ENCODE measurements at regions not wholly inside any gene's neighbourhood (a gene's known extent, or its start where the extent isn't known, plus 50 kb on each side); places are given as distances from the start of the nearest gene placed in this dataset.

GRCh38 chr1:58262702-58263101, 283.8 kb downstream of the OMA1 start:
- ATAC-seq = no peak
- TF ChIP-seq ISL1 (CRISPR knock-in tag; IDR thresholded peaks at IDR 0.05) = no peak

- no peak for TF ChIP-seq PATZ1 (CRISPR knock-in tag; IDR thresholded peaks at IDR 0.05; ENCODE audit: borderline replicate concordance)
- TF ChIP-seq ZFP3 (CRISPR knock-in tag; IDR thresholded peaks at IDR 0.05) = no peak
- TF ChIP-seq TSHZ2 (CRISPR knock-in tag; IDR thresholded peaks at IDR 0.05) = no peak
- TF ChIP-seq, protein P1, sequence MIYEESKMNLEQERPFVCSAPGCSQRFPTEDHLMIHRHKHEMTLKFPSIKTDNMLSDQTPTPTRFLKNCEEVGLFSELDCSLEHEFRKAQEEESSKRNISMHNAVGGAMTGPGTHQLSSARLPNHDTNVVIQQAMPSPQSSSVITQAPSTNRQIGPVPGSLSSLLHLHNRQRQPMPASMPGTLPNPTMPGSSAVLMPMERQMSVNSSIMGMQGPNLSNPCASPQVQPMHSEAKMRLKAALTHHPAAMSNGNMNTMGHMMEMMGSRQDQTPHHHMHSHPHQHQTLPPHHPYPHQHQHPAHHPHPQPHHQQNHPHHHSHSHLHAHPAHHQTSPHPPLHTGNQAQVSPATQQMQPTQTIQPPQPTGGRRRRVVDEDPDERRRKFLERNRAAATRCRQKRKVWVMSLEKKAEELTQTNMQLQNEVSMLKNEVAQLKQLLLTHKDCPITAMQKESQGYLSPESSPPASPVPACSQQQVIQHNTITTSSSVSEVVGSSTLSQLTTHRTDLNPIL (CRISPR knock-in tag; IDR thresholded peaks at IDR 0.05; ENCODE audit: low read depth) = no peak
- TF ChIP-seq ISL1 (CRISPR knock-in tag; IDR thresholded peaks at IDR 0.05) = no peak
- no peak for TF ChIP-seq OSR1 (CRISPR knock-in tag; IDR thresholded peaks at IDR 0.05)
- TF ChIP-seq TCF4 (CRISPR knock-in tag; IDR thresholded peaks at IDR 0.05; ENCODE audit: borderline replicate concordance) = no peak
- TF ChIP-seq ZNF70 (CRISPR knock-in tag; IDR thresholded peaks at IDR 0.05) = no peak
- no peak for TF ChIP-seq PPARA (CRISPR knock-in tag; IDR thresholded peaks at IDR 0.05; ENCODE audit: borderline replicate concordance)
- TF ChIP-seq GLIS3 (CRISPR knock-in tag; IDR thresholded peaks at IDR 0.05) = no peak
- TF ChIP-seq, protein P2, sequence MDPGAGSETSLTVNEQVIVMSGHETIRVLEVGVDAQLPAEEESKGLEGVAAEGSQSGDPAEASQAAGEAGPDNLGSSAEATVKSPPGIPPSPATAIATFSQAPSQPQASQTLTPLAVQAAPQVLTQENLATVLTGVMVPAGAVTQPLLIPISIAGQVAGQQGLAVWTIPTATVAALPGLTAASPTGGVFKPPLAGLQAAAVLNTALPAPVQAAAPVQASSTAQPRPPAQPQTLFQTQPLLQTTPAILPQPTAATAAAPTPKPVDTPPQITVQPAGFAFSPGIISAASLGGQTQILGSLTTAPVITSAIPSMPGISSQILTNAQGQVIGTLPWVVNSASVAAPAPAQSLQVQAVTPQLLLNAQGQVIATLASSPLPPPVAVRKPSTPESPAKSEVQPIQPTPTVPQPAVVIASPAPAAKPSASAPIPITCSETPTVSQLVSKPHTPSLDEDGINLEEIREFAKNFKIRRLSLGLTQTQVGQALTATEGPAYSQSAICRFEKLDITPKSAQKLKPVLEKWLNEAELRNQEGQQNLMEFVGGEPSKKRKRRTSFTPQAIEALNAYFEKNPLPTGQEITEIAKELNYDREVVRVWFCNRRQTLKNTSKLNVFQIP (CRISPR knock-in tag; IDR thresholded peaks at IDR 0.05; ENCODE audit: borderline replicate concordance, low read depth) = no peak
- TF ChIP-seq ZC3H10 (CRISPR knock-in tag; IDR thresholded peaks at IDR 0.05) = no peak
- no peak for TF ChIP-seq ESRRG (CRISPR knock-in tag; IDR thresholded peaks at IDR 0.05)
- no peak for TF ChIP-seq CSDC2 (CRISPR knock-in tag; IDR thresholded peaks at IDR 0.05)
- ATAC-seq = no peak
These were observed 288.4 kb downstream of the OMA1 start for GRCh38 chr1:58258082-58258481.

DNA sequence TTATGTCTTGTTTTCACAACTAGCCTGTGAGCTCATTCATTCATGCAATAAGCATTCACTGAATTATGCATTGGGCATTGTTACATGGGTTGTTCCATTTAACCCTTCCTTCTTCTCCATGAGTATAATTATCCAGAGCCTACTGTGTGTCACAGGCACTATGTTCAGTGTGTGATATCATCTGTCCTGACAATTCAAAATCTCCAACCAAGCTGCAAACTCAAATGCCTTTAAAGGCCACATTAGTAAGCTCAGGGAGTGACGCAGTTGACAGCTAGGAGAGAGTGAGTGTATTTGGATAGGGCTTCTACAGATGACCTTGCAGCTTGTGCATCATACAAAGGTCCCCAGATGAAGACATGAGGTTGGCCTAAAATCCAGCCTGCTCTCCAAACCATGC, 289.5 kb downstream of the OMA1 start:
- TF ChIP-seq BACH2 (CRISPR knock-in tag; IDR thresholded peaks at IDR 0.05; ENCODE audit: borderline replicate concordance) = no peak
- no peak for TF ChIP-seq TSHZ2 (CRISPR knock-in tag; IDR thresholded peaks at IDR 0.05)
- no peak for TF ChIP-seq ZFP30 (CRISPR knock-in tag; IDR thresholded peaks at IDR 0.05)
- TF ChIP-seq PATZ1 (CRISPR knock-in tag; IDR thresholded peaks at IDR 0.05; ENCODE audit: borderline replicate concordance) = no peak
- no peak for TF ChIP-seq GLIS3 (CRISPR knock-in tag; IDR thresholded peaks at IDR 0.05)
- TF ChIP-seq ZFP3 (CRISPR knock-in tag; IDR thresholded peaks at IDR 0.05) = no peak
- no peak for TF ChIP-seq ZNF8 (CRISPR knock-in tag; IDR thresholded peaks at IDR 0.05)
- TF ChIP-seq PPARA (CRISPR knock-in tag; IDR thresholded peaks at IDR 0.05; ENCODE audit: borderline replicate concordance) = no peak
- TF ChIP-seq ZC3H10 (CRISPR knock-in tag; IDR thresholded peaks at IDR 0.05) = no peak
- TF ChIP-seq CSRNP3 (CRISPR knock-in tag; IDR thresholded peaks at IDR 0.05) = no peak
- no peak for TF ChIP-seq TOX (CRISPR knock-in tag; IDR thresholded peaks at IDR 0.05; ENCODE audit: borderline replicate concordance)
- no peak for TF ChIP-seq ZNF70 (CRISPR knock-in tag; IDR thresholded peaks at IDR 0.05)
- TF ChIP-seq, protein P1 (CRISPR knock-in tag; IDR thresholded peaks at IDR 0.05; ENCODE audit: low read depth) = no peak
- TF ChIP-seq, protein P2 (CRISPR knock-in tag; IDR thresholded peaks at IDR 0.05; ENCODE audit: borderline replicate concordance, low read depth) = no peak
- no peak for ATAC-seq
